Neural progenitor cell (in vitro differentiated cells): ENCODE measurements at regions not wholly inside any gene's neighbourhood (a gene's known extent, or its start where the extent isn't known, plus 50 kb on each side); places are given as distances from the start of the nearest gene placed in this dataset.

Source experiments
- DNase-seq: peaks from one replicate; pipeline ENCODE4 v3.0.0-alpha.2; 2016; ENCODE audit warnings: low spot score
- H2AFZ ChIP-seq: fragments of 200-600 bp; sonication (generic); replicated peaks from 2 replicates; pipeline ENCODE4 v1.6.1; 2016; ENCODE audit warnings: antibody characterized with exemption
- H3F3A ChIP-seq: fragments of 200-600 bp; sonication (generic); 2 replicates; pipeline ENCODE4 v1.6.1; 2016; ENCODE audit warnings: antibody characterized with exemption, low read depth
- H3K27ac ChIP-seq: fragments of 200-600 bp; sonication (generic); 2 replicates; pipeline ENCODE4 v1.5.1; 2016; ENCODE audit warnings: mild to moderate bottlenecking
- H3K27me3 ChIP-seq: fragments of 200-600 bp; sonication (generic); 2 replicates; pipeline ENCODE4 v1.6.1; 2016; ENCODE audit warnings: mild to moderate bottlenecking, moderate library complexity
- H3K36me3 ChIP-seq: fragments of 200-600 bp; sonication (generic); 2 replicates; pipeline ENCODE4 v1.5.1; 2016
- H3K4me1 ChIP-seq: fragments of 200-600 bp; sonication (generic); 2 replicates; pipeline ENCODE4 v1.6.1; 2016; ENCODE audit warnings: mixed run types
- H3K4me2 ChIP-seq: fragments of 200-600 bp; sonication (generic); 2 replicates; pipeline ENCODE4 v1.6.1; 2016
- H3K4me3 ChIP-seq: fragments of 200-600 bp; sonication (generic); 2 replicates; pipeline ENCODE4 v1.5.1; 2016
- H3K79me2 ChIP-seq: fragments of 200-600 bp; sonication (generic); 2 replicates; pipeline ENCODE4 v1.6.1; 2016; ENCODE audit warnings: low read depth
- H3K9ac ChIP-seq: fragments of 200-600 bp; sonication (generic); 2 replicates; pipeline ENCODE4 v1.6.1; 2016
- H3K9me3 ChIP-seq: fragments of 200-600 bp; sonication (generic); 2 replicates; pipeline ENCODE4 v1.5.1; 2016; ENCODE audit warnings: low read depth
- H4K20me1 ChIP-seq: fragments of 200-600 bp; sonication (generic); 2 replicates; pipeline ENCODE4 v1.6.1; 2016; ENCODE audit warnings: low read depth
- H3K27ac Mint-ChIP-seq: 3 replicates; pipeline ENCODE4 v1.8.0; 2021; ENCODE audit warnings: mixed read lengths
- H3K27me3 Mint-ChIP-seq: 2 replicates; pipeline ENCODE4 v1.8.0; 2022; ENCODE audit warnings: low read depth, mild to moderate bottlenecking, inconsistent platforms, moderate library complexity, mixed read lengths; ENCODE audit not compliant: insufficient read depth
- H3K36me3 Mint-ChIP-seq: 3 replicates; pipeline ENCODE4 v1.8.0; 2021; ENCODE audit warnings: mixed read lengths
- H3K4me1 Mint-ChIP-seq: 3 replicates; pipeline ENCODE4 v1.8.0; 2021; ENCODE audit warnings: mixed read lengths
- H3K4me3 Mint-ChIP-seq: 3 replicates; pipeline ENCODE4 v1.8.0; 2021; ENCODE audit warnings: mild to moderate bottlenecking, moderate library complexity, mixed read lengths
- H3K9me3 Mint-ChIP-seq: 3 replicates; pipeline ENCODE4 v1.8.0; 2020; ENCODE audit warnings: mixed read lengths
- CTCF ChIP-seq: fragments of 200-600 bp; sonication (generic); IDR thresholded peaks from 2 replicates; pipeline ENCODE4 v1.5.1; 2017; ENCODE audit warnings: antibody characterized with exemption, mild to moderate bottlenecking
- EZH2 ChIP-seq: fragments of 200-600 bp; sonication (generic); IDR thresholded peaks from 2 replicates; pipeline ENCODE4 v1.6.1; 2017; ENCODE audit warnings: antibody characterized with exemption, mild to moderate bottlenecking, moderate library complexity
- EZH2phosphoT487 ChIP-seq: fragments of 200-600 bp; sonication (generic); IDR thresholded peaks from 2 replicates; pipeline ENCODE4 v1.6.1; 2017; ENCODE audit warnings: antibody characterized with exemption

DNA sequence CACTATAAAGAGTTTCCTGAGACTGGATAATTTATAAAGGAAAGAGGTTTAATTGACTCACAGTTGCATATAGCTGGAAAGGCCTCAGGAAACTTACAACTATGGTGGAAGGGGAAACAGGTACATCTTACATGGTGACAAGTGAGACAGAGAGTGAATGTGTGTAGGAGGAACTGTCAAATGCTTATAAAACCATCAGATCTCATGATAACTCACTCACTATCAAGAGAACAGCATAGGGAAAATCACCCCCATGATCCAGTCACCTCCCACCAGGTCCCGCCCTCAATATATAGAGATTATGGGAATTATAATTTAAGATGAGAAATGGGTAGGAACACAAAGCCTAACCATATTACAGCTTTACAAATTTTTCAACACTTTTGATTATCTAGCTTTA is 266.0 kb downstream of the DTHD1 start:
- Mint-ChIP-seq H3K9me3 (no peaks in the 10 kb centered on the region), H3K4me3 (no peak overlapping the region), H3K27ac (no peak overlapping the region), H3K4me1 (peaks cover 2% of the 10 kb centered on the region), H3K36me3 (no peaks in the 10 kb centered on the region), H3K27me3 (no peaks in the 10 kb centered on the region)
- Histone ChIP-seq H3F3A (peaks cover 23% of the 10 kb centered on the region), H4K20me1 (no peaks in the 10 kb centered on the region), H3K27me3 (no peaks in the 10 kb centered on the region), H3K9me3 (no peaks in the 10 kb centered on the region), H3K79me2 (no peaks in the 10 kb centered on the region), H3K4me1 (peaks cover 16% of the 10 kb centered on the region), H3K4me2 (no peak overlapping the region), H3K36me3 (no peaks in the 10 kb centered on the region), H3K27ac (no peak overlapping the region), H2AFZ (no peak overlapping the region), H3K9ac (no peak overlapping the region), H3K4me3 (no peak overlapping the region)
- no peak for TF ChIP-seq EZH2
- TF ChIP-seq EZH2phosphoT487: no peak
- no peak for TF ChIP-seq CTCF
- DNase-seq: no peak

DNA sequence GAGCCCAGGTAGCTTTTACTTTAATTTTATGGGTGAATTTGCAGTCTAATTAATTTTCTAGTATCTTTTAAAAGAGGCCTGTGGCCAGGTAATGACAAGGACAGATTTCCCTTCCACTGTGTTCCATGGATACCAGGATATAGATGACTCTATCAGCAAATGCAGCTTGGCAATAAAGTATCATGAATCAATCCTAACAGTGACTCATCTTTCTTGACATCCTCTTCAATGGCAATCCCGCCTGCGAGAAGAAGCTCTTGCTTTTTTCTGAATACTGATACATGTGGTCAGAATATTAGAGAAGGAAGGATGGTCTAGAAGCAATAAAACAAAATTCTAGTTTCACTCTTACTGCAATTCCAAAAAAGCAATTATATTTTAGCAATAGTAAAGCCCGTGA is 267.8 kb downstream of the DTHD1 start:
- Mint-ChIP-seq H3K27me3 (no peaks in the 10 kb centered on the region), H3K27ac (no peak overlapping the region), H3K4me1 (peaks cover 2% of the 10 kb centered on the region), H3K36me3 (no peaks in the 10 kb centered on the region), H3K4me3 (no peak overlapping the region), H3K9me3 (no peaks in the 10 kb centered on the region)
- DNase-seq: no peak
- no peak overlapping the region for H3K9ac ChIP-seq
- no peak for TF ChIP-seq CTCF
- no peak for TF ChIP-seq EZH2
- TF ChIP-seq EZH2phosphoT487: no peak
- no peak overlapping the region for H3K4me2 ChIP-seq
- no peaks in the 10 kb centered on the region for H3K27me3 ChIP-seq
- H3K9me3 ChIP-seq: no peaks in the 10 kb centered on the region
- no peaks in the 10 kb centered on the region for H3K79me2 ChIP-seq
- peaks cover 25% of the 10 kb centered on the region for H3F3A ChIP-seq
- H2AFZ ChIP-seq: no peak overlapping the region
- no peaks in the 10 kb centered on the region for H3K36me3 ChIP-seq
- no peak overlapping the region for H3K27ac ChIP-seq
- no peaks in the 10 kb centered on the region for H4K20me1 ChIP-seq
- peaks cover 32% of the 10 kb centered on the region for H3K4me1 ChIP-seq
- H3K4me3 ChIP-seq: no peak overlapping the region

GRCh38 chr4:36549992-36550391 is 268.6 kb downstream of the DTHD1 start:
- peaks cover 2% of the 10 kb centered on the region for H3K4me1 Mint-ChIP-seq
- no peak for TF ChIP-seq EZH2
- no peak for TF ChIP-seq CTCF
- no peak for TF ChIP-seq EZH2phosphoT487
- Histone ChIP-seq H3K79me2 (no peaks in the 10 kb centered on the region), H4K20me1 (no peaks in the 10 kb centered on the region), H3K4me2 (no peak overlapping the region), H3K9ac (no peak overlapping the region), H3F3A (peaks cover 25% of the 10 kb centered on the region), H3K36me3 (no peaks in the 10 kb centered on the region), H3K4me1 (peaks cover 32% of the 10 kb centered on the region), H3K4me3 (no peak overlapping the region), H3K27me3 (no peaks in the 10 kb centered on the region), H2AFZ (no peak overlapping the region), H3K27ac (no peak overlapping the region), H3K9me3 (no peaks in the 10 kb centered on the region)
- no peak overlapping the region for H3K4me3 Mint-ChIP-seq
- H3K27me3 Mint-ChIP-seq: no peaks in the 10 kb centered on the region
- H3K27ac Mint-ChIP-seq: no peak overlapping the region
- no peak for DNase-seq
- H3K9me3 Mint-ChIP-seq: no peaks in the 10 kb centered on the region
- H3K36me3 Mint-ChIP-seq: no peaks in the 10 kb centered on the region
